HEK293 (cell line): ENCODE measurements at regions not wholly inside any gene's neighbourhood (a gene's known extent, or its start where the extent isn't known, plus 50 kb on each side); places are given as distances from the start of the nearest gene placed in this dataset.

Experiments used
- YY1 ChIP-seq: fragments of 450-650 bp; formaldehyde crosslinking; IDR thresholded peaks from 2 replicates; pipeline ENCODE4 v1.5.1; 2018; ENCODE audit warnings: missing biosample characterization, missing genetic modification characterization
- ZNF114 ChIP-seq: fragments of 450-650 bp; formaldehyde crosslinking; IDR thresholded peaks from 2 replicates; pipeline ENCODE4 v1.5.0; 2017; ENCODE audit warnings: missing biosample characterization, missing genetic modification characterization
- TF ChIP-seq, protein P1 (sequence below): fragments of 450-650 bp; formaldehyde crosslinking; IDR thresholded peaks from 2 replicates; pipeline ENCODE4 v1.5.1; 2016; ENCODE audit warnings: missing biosample characterization, missing genetic modification characterization

DNA sequence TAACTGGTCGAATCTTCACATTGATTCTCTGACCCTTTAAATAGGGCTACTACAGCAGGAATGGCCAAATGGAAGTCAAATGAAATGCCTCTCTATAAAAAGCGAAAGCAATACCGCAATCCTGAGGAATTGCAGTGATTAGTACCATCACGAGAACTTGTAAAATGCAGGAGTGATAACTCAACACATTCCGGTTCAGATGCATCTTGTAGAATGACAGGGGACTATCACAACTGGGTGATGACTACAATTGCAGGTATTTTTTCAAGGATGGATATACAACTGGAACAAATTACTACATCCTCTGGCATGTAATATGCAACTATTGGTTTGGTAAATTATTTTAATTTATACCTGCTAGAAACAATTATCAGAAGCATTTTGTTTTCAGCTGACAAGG, 140.4 kb downstream of the PCDH20 start:
- TF ChIP-seq, protein P1, sequence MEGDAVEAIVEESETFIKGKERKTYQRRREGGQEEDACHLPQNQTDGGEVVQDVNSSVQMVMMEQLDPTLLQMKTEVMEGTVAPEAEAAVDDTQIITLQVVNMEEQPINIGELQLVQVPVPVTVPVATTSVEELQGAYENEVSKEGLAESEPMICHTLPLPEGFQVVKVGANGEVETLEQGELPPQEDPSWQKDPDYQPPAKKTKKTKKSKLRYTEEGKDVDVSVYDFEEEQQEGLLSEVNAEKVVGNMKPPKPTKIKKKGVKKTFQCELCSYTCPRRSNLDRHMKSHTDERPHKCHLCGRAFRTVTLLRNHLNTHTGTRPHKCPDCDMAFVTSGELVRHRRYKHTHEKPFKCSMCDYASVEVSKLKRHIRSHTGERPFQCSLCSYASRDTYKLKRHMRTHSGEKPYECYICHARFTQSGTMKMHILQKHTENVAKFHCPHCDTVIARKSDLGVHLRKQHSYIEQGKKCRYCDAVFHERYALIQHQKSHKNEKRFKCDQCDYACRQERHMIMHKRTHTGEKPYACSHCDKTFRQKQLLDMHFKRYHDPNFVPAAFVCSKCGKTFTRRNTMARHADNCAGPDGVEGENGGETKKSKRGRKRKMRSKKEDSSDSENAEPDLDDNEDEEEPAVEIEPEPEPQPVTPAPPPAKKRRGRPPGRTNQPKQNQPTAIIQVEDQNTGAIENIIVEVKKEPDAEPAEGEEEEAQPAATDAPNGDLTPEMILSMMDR, result no peak
- no peak for TF ChIP-seq ZNF114 (tag by site-specific recombination)
- no peak for TF ChIP-seq YY1 (tag by site-specific recombination)
